GM21390 (cell line): ENCODE measurements at regions not wholly inside any gene's neighbourhood (a gene's known extent, or its start where the extent isn't known, plus 50 kb on each side); places are given as distances from the start of the nearest gene placed in this dataset.
"Not testable (repeated sequence)": the region's sequence is repeated elsewhere in the genome, so short reads cannot be mapped to it uniquely, and the experiment has no call there.

ENCODE experiments used
- ATAC-seq: cut with Tn5 transposase; IDR thresholded peaks from one replicate; pipeline ENCODE4 v1.9.1; 2021; ENCODE audit not compliant: unreplicated experiment

GRCh38 chr4:109378511-109378910 lies 55.1 kb upstream of the SEC24B start:
- no peak for ATAC-seq

- ATAC-seq = no peak
Measured at GRCh38 chr4:109378076-109378475, 55.5 kb upstream of the SEC24B start.

- ATAC-seq = no peak
Measured at GRCh38 chr4:109375778-109376414, 57.7 kb upstream of the SEC24B start.

GRCh38 chr4:109368661-109369060 lies 65.0 kb upstream of the SEC24B start:
- ATAC-seq = no peak

DNA sequence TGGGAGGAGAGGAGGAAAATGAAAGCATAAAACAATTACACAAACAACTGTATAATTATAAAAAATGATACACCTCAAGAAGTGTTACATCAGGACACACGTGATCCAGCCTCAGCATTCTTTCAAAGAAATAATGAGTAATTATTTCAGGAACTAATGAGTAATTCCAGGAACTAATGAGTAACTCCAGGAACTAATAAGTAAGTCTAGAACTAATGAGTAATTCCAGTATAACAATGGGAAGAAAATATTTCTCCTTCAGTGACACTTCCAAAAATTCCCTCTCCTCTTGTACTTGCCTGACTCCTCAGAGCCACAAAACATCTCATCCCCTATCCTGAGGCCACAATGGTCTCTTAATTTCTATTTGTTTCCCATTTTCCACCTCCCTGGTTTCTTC lies 63.5 kb upstream of the COL25A1 start:
- ATAC-seq = no peak

DNA sequence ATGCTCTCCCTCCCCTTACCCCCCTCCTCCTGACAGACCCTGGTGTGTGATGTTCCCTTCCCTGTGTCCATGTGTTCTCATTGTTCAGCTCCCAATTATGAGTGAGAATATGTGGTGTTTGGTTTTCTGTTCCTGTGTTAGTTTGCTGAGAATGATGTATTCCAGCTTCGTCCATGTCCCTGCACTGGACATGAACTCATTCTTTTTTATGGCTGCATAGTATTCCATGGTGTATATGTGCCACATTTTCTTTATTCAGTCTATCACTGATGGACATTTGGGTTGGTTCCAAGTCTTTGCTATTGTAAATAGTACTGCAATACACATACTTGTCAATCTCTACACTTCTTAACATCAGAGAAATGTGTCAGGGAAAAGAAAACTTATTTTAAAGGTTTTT lies 62.8 kb upstream of the COL25A1 start:
- ATAC-seq = not testable (repeated sequence)

DNA sequence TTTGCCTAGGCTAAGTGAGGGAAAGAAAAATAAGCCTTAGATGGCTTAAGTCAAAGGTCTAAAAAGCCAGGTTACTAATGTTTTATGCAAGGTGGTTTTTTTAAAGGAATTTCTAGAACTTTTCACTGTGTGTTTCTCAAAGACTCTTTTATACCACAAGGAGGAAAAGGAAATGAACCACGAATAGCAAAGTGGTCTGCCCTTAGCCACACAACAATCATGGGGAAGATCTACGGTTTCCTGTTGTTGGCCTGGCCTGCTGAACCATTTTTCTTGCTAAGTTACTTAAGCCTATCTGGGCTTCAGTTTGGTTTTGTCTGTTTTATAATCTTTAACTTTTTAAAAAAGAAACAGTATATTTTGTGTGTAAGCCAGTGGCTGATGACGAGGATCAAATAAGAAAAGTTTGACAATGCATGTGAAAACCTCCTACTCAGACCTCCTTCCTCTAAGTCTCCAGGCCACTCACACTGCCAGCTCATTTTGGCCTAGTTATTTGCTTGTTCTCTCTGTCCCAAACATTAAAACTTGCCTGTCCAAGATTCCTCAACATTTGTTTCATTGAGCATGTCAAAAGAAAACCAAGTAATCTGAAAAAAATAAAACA lies 56.7 kb upstream of the COL25A1 start:
- peak; percentile 77 for ATAC-seq

DNA sequence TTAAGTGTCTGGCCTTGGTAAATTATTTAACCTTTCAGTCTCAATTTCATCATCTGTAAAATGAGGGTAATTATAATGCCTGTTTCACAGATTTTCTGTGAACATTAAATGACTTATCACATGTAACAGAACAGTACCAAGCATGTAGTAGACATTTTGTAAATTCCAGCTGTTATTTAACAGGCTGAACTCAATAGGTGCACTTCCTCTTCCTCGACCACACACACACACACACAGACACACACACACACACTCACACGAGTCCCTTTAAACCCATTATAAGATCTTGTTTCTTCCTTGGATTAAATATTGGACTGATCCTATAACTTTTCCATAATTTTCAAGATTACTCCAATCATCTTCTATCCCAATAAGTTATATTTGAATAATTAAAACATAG lies 53.4 kb upstream of the COL25A1 start:
- no peak for ATAC-seq

DNA sequence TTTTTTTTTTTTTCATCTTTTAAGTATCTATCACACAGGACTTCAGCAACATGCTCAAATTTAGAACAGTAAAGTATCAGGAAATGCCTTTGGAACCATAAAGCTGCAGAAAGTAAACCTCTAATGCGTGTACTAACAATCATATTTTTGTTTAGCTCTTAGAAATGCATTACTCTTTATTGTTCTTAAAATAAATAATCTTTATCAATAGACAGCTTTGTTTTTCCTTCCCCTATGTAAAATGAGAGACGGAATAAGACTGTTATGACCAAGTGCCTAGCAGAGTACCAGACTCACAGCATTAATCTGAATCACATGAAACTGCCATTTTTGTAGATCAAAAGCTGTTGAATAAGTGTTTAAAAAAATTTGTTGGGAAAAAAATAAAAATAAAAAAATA lies 50.5 kb upstream of the COL25A1 start:
- ATAC-seq = no peak
